ENCODE measurements at regions not wholly inside any gene's neighbourhood (a gene's known extent, or its start where the extent isn't known, plus 50 kb on each side); places are given as distances from the start of the nearest gene placed in this dataset.
"Not testable (repeated sequence)": the region's sequence is repeated elsewhere in the genome, so short reads cannot be mapped to it uniquely, and the experiment has no call there.

DNA sequence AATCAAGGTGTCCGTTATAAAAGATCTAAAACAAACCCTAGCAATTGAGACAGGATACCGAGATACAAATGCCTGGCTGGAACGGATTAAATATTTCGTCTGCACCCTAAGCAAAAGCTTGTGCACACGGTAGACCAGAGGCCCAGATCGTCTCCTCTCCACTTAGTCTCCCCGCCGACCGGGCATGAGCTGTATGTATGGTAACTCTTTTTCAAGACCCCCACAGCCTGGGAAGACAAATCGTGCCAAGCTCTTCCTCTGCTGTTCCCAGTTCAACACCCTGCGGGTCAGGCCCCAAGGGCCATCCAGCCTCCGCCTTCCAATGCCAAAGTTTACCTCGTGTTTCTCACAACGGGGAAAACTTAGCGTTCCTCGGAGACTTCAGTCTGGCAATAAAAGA lies 285.7 kb upstream of the GALNT17 start:
- no peak for DNase-seq

GRCh38 chr7:70849580-70850235 lies 282.2 kb upstream of the GALNT17 start:
- DNase-seq: no peak

DNA sequence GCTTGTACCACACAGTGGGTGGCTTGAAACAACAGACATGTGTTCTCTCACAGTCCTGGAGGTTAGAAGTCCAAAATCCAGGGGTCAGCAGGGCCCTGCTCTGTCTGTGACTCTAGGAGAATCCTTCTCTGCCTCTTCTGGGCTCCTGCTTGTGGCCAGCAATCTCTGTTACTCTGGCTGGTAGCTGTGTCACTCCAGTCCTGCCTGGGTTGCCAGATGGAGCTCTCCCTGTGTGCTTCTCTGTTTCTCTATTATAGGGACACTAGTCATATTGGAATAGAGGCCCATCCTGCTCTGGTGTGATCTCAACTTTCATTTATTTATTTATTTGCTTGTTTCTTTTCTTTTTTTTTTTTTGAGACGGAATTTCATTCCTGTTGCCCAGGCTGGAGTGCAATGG lies 276.6 kb upstream of the GALNT17 start:
- peak; percentile 1 for DNase-seq

DNA sequence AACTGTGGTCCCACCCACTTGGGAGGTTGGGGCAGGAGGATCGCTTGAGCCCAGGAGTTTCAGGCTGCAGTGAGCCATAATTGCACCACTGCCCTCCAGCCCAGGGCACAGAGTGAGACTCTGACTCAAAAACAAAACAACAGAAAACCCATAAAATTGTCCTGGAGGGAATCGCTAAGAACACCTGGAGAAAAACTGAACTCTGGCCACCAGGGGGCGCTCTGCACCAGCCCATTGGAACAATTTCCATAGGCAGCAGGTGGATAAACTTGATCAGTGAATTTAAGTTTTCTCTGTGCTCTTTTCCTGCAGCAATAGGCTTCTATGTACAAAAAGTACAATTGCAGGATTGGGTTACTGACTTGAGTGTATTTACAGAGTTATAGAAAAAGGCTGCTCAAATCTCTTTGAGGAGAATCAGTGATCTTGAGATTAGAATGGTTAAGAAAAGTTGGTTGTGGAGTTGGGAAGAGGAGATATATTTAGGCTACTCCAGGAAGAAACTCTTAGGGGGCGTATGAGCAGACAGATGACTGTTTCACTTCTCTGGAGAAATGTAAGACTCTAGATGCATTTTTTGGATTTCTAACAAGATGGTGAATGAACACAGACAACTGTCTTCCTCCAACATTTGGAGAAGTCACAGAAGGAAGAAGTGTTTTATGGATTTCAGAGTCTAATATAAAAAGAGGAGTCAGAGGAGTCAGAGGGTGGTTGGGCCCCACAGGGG lies 274.9 kb upstream of the GALNT17 start:
- peak; percentile 11 for DNase-seq

- DNase-seq: no peak
Observed at GRCh38 chr7:70857793-70858545, 274.0 kb upstream of the GALNT17 start.

GRCh38 chr7:70867513-70867912 lies 264.4 kb upstream of the GALNT17 start:
- no peak for DNase-seq

DNA sequence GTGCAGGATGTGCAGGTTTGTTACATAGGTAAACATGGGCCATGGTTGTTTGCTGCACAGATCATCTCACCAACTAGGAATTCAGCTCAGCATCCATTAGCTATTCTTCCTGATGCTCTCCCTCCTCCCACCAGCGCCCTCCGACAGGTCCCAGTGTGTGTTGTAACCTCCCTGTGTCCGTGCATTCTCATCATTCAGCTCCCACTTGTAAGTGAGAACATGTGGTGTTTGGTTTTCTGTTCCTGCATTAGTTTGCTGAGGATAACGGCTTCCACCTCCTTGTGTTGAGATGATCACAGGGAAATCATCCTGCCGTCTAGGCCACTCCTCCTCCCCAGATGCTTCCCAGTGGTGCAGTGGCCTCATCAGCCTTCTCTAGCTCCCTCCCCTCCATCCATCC lies 261.6 kb upstream of the GALNT17 start:
- no peak for DNase-seq

GRCh38 chr7:70872188-70872587 lies 259.8 kb upstream of the GALNT17 start:
- DNase-seq: no peak

- no peak for DNase-seq
Observed at GRCh38 chr7:70881167-70881847, 250.6 kb upstream of the GALNT17 start.

DNA sequence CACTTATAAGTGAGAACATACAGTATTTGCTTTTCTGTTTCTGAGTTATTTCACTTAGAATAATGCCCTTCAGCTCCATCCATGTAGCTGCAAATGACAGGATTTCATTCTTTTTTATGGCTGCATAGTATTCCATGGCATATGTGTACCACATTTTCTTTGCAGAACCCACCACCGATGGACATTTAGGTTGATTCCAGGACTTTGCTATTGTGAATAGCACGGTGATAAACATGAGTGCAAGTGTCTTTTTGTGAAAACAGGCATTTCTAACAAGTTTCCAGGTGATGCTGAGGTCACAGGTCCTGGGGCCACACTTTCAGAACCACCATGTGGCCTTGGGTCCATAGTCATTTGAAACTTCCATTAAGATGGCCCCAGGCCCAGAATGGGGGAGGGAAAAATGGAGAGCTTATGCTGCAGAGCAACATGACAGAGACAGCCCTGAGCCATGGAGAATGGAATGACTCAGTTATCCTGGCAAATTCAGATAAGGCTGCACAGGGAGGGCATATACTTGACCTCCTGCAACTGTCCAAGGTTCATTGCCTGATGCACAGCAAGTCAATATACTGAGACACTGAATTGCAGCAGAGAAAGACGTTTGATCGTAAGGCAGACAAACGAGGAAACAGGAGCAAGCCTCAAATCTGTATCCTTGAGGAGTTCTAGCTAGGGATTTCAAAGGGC lies 248.0 kb upstream of the GALNT17 start:
- no peak for DNase-seq

DNA sequence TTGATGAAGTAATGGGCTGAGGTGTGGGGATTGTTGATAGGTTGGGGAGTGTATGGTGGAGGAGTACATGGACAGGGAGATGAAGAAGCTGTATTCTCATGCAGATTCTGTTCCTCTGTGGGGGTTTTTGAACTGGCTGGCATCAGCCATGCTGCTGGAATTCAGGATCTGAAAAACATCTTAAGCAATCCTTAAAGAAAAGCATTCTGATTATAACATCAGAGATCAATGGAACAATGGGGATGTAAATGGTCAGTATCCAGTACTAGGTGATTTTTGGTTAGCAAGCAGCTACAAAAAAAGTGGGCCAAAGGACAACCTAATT lies 247.5 kb upstream of the GALNT17 start:
- no peak for DNase-seq

DNA sequence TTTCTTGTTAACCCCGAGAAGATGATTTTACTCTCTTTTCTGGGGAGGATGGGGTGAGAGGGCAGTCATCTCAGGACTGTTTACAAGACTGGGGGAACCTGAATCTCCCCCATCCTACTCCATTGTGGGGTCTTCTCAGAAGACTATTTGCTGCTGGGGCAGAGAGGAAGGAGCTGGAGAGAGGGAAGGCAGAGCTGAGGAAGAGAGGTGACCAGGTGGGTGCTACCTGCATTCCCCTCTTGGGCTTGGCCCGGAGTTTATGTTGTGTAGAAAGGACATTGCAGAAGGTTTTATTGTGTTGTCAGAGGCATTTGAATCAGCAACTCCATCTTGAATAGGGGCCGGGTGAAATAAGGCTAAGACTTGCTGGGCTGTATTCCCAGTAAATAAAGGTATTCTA lies 247.1 kb upstream of the GALNT17 start:
- no peak for DNase-seq

GRCh38 chr7:70886547-70886946 lies 245.4 kb upstream of the GALNT17 start:
- no peak for DNase-seq

- DNase-seq: no peak
Observed at GRCh38 chr7:70887186-70887585, 244.8 kb upstream of the GALNT17 start.

DNA sequence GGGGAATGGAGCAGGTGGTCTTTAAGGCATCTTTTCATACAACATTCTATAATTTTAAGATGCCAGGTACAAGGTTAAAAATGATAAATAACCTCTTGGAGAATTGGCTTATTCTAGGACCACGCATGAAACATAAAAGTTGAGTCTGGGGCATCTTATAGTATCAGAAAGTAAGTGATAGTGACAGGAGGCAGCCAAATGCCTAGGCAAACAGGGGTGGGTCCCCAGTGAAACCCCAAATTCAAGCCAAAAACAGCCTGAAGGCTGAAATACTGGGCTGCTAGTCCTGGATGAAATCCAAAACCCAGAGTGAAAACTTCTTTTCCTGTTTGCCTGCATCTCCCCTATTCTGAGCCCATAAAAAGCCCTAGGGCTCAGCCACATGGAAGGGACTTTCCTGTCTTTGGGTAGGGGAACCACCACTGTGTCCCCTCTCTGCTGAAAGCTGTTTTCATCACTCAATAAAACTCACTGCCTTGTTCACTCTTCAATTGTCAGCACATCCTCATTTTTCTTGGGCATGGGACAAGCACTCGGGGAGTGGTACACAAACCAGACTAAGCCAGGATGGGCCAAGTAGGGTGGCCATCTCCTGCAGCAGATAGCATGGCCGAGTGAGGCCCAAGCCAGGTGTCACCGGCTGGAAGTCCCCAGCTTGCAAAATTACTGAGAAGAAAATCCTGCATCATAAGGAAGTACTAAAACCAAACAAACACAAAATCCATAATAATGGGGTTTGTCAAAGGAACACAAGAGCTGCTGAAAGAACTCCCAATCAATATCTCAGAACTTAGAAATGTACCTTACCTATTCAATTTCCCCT lies 241.6 kb upstream of the GALNT17 start:
- DNase-seq: no peak

DNA sequence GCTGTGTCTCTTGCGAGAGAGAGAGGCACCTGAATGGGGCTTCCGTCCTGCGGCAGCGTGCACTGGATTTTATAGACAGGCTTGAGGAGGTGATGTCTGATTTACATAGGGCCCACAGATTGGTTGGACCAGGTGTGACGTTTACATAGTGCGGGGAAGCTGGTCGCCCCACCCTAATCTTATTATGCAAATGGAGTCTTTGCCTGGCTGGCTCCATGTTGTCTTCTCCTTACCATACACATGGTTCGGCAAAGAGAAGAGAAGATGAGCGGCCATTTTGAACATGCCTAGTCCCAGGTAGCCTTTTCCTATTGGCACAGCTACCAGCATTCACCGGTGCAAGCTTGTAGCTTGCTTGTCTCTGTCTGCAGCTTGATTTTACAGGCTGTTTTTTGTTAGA lies 238.5 kb upstream of the GALNT17 start:
- DNase-seq: no peak

GRCh38 chr7:70893971-70894715 lies 237.8 kb upstream of the GALNT17 start:
- DNase-seq: no peak

DNA sequence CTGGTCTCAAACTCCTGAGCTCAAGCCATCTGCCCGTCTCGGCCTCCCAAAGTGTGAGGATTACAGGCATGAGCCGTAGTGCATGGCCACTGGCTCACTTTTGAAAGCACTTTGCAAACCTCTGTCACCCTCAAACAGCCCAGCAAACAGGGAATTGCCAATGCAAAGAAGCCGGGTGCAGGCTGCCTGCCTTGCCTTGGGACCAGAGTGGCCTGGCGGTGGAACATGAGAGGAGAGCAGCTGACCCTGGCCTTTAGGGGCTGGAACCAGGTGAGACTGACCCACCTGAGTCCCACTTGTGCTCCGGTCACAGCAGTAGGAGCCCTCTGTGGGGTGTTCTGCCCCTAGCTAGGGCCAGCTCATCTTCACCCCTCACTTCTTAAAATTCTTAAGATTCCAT lies 237.1 kb upstream of the GALNT17 start:
- DNase-seq: no peak

- not testable (repeated sequence) for DNase-seq
Observed at GRCh38 chr7:70895337-70896200, 236.4 kb upstream of the GALNT17 start.

Data from NCI-H524 treated with DMSO at 0.1 percent for 48 hours (cell line).